ENCODE measurements at regions not wholly inside any gene's neighbourhood (a gene's known extent, or its start where the extent isn't known, plus 50 kb on each side); places are given as distances from the start of the nearest gene placed in this dataset.

- Mint-ChIP-seq H3K36me3 (ENCODE audit: insufficient read depth) (no peaks in the 10 kb centered on the region), H3K9me3 (no peaks in the 10 kb centered on the region), H3K4me1 (ENCODE audit: low read depth in 2 of 2) (no peaks in the 10 kb centered on the region), H3K4me3 (no peak overlapping the region), H3K27ac (no peak overlapping the region), H3K27me3 (peaks cover 0 to 38% of the 10 kb centered on the region in 2 donors)
- ATAC-seq (replicated peaks) (no peak), DNase-seq (no peak)
Observed at GRCh38 chr18:76264198-76264875, 230.7 kb downstream of the ZNF516 start.

- peaks cover 0 to 38% of the 10 kb centered on the region in 2 donors for H3K27me3 Mint-ChIP-seq
- H3K4me1 Mint-ChIP-seq (ENCODE audit: low read depth in 2 of 2) = no peaks in the 10 kb centered on the region
- DNase-seq (no peak), ATAC-seq (replicated peaks) (no peak)
- H3K4me3 Mint-ChIP-seq = no peak overlapping the region
- H3K27ac Mint-ChIP-seq = no peak overlapping the region
- H3K9me3 Mint-ChIP-seq = no peaks in the 10 kb centered on the region
- H3K36me3 Mint-ChIP-seq (ENCODE audit: insufficient read depth) = no peaks in the 10 kb centered on the region
Observed at GRCh38 chr18:76263046-76264005, 231.7 kb downstream of the ZNF516 start.

DNA sequence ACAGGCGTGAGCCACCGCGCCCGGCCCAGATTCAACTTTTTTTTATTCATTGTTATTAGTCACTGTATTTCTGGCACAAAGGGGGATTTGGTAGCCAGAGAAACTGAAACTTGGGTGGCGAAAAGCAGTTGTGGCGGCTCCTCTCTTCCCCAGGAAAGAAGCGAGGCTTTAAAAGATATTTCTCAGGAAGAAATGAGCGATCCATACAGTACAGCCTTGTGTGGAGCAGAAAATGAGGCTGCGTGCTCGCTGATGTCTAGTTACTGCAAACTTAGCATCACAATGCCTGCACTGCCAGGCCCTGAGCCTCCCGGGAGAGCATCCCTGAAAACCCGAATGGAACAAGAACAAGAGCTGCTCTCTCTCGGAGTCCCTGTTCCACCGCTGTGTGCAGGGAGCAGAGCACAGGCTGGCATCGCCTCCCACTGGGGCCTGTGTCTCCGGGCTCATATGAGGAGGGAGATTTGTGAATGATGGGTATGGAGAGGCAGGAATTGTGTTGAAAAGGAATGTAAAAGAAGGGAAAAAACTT is 234.0 kb downstream of the ZNF516 start:
- ATAC-seq (replicated peaks) = no peak
- H3K36me3 Mint-ChIP-seq (ENCODE audit: insufficient read depth) = no peaks in the 10 kb centered on the region

GRCh38 chr18:76259711-76260110 is 235.3 kb downstream of the ZNF516 start:
- Mint-ChIP-seq H3K36me3 (ENCODE audit: insufficient read depth) (no peaks in the 10 kb centered on the region), H3K27ac (no peak overlapping the region), H3K4me3 (no peak overlapping the region), H3K27me3 (peaks cover 0 to 15% of the 10 kb centered on the region in 2 donors), H3K9me3 (no peaks in the 10 kb centered on the region), H3K4me1 (ENCODE audit: low read depth in 2 of 2) (no peaks in the 10 kb centered on the region)
- ATAC-seq (replicated peaks) (no peak), DNase-seq (no peak)

More for the DNA sequence above, 234.0 kb downstream of the ZNF516 start:
- no peaks in the 10 kb centered on the region for H3K9me3 Mint-ChIP-seq
- H3K27ac Mint-ChIP-seq = peak overlapping the region in 1 of 2 donors; percentile 55
- H3K27me3 Mint-ChIP-seq = peaks cover 0 to 28% of the 10 kb centered on the region in 2 donors
- H3K4me3 Mint-ChIP-seq = no peak overlapping the region
- no peaks in the 10 kb centered on the region for H3K4me1 Mint-ChIP-seq (ENCODE audit: low read depth in 2 of 2)
- DNase-seq = no peak

DNA sequence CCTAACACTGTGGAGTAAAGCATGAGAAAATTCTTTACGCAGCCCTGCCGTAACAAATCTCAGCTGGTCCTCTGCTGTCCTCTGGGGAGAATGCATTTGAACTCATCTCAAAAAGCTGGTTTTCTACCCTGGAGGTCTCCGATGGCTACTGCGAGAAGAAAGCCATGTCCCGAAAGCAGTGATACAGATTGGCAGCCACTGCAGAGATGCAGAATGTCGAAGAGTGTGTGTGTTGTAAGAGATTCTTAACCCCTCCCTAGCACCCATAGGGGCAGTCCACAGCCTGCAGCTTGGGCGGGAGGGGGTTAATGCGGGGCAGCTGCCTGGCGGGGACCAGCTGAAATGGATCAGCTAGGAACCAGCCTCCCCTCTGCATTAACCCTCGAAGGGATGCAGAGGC is 235.9 kb downstream of the ZNF516 start:
- no peak for ATAC-seq (replicated peaks)
- H3K4me3 Mint-ChIP-seq = no peak overlapping the region
- H3K4me1 Mint-ChIP-seq (ENCODE audit: low read depth in 2 of 2) = no peaks in the 10 kb centered on the region
- no peak for DNase-seq
- no peak overlapping the region for H3K27ac Mint-ChIP-seq
- no peaks in the 10 kb centered on the region for H3K36me3 Mint-ChIP-seq (ENCODE audit: insufficient read depth)
- H3K27me3 Mint-ChIP-seq = peaks cover 0 to 9% of the 10 kb centered on the region in 2 donors
- no peaks in the 10 kb centered on the region for H3K9me3 Mint-ChIP-seq

GRCh38 chr18:76258209-76258608 is 236.8 kb downstream of the ZNF516 start:
- H3K36me3 Mint-ChIP-seq (ENCODE audit: insufficient read depth) = no peaks in the 10 kb centered on the region
- no peak for ATAC-seq (replicated peaks)

GRCh38 chr18:76255070-76255683 is 239.9 kb downstream of the ZNF516 start:
- Mint-ChIP-seq H3K9me3 (no peaks in the 10 kb centered on the region), H3K27ac (no peak overlapping the region), H3K27me3 (peaks cover 4 to 21% of the 10 kb centered on the region in 2 donors), H3K4me1 (ENCODE audit: low read depth in 2 of 2) (no peaks in the 10 kb centered on the region), H3K36me3 (ENCODE audit: insufficient read depth) (no peaks in the 10 kb centered on the region), H3K4me3 (no peak overlapping the region)
- DNase-seq (no peak), ATAC-seq (replicated peaks) (no peak)

More at GRCh38 chr18:76258209-76258608, 236.8 kb downstream of the ZNF516 start:
- peaks cover 2 to 9% of the 10 kb centered on the region in 2 donors for H3K27me3 Mint-ChIP-seq
- H3K27ac Mint-ChIP-seq = no peak overlapping the region
- no peak for DNase-seq
- H3K4me1 Mint-ChIP-seq (ENCODE audit: low read depth in 2 of 2) = no peaks in the 10 kb centered on the region
- H3K4me3 Mint-ChIP-seq = no peak overlapping the region
- no peaks in the 10 kb centered on the region for H3K9me3 Mint-ChIP-seq

- no peaks in the 10 kb centered on the region for H3K36me3 Mint-ChIP-seq (ENCODE audit: insufficient read depth)
- H3K4me3 Mint-ChIP-seq = no peak overlapping the region
- no peak for ATAC-seq (replicated peaks)
- no peak for DNase-seq
- H3K9me3 Mint-ChIP-seq = no peaks in the 10 kb centered on the region
- no peak overlapping the region for H3K27ac Mint-ChIP-seq
- no peaks in the 10 kb centered on the region for H3K4me1 Mint-ChIP-seq (ENCODE audit: low read depth in 2 of 2)
- H3K27me3 Mint-ChIP-seq = peaks cover 4 to 21% of the 10 kb centered on the region in 2 donors
Observed at GRCh38 chr18:76252880-76253279, 242.2 kb downstream of the ZNF516 start.

DNA sequence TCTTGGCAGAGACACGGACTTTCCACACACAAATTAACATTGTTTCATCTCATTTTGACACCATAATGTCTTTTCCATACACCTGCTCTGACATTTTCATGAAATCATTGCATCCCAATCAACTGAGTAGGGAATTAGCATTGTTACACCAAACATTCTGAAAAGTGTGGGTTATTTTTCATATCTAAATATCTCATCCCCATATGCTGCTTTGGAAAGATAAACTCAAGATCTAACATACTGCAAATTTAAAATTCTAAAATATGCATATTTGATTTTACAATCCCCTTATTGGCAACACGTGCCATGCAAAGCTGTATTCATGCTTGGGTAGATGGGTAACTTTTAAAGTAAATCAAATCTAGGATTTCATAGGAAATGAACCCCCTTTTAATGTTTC is 242.9 kb downstream of the ZNF516 start:
- Mint-ChIP-seq H3K36me3 (ENCODE audit: insufficient read depth) (no peaks in the 10 kb centered on the region), H3K27ac (no peak overlapping the region)
- no peak for DNase-seq

DNA sequence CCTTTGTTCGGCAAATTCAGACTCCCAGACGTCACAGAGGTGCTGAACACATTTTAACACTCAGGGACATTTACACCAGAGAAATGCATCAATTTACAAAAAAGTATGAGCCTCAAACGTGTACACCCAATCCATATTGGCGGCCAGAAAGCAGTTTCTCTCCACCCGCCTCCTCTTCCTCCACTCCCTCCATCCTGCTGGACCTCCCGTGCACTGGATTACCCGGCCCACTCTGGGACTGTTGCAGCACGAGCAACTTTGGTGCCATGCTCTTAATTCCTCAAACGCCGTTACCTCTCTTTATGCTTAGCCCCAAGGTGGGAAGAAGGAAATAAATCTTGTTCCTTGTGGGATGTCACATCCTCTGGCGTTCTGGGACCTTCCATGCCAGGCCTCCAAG is 243.4 kb downstream of the ZNF516 start:
- Mint-ChIP-seq H3K4me1 (ENCODE audit: low read depth in 2 of 2) (no peaks in the 10 kb centered on the region), H3K27ac (no peak overlapping the region), H3K4me3 (no peak overlapping the region), H3K27me3 (peaks cover 4 to 29% of the 10 kb centered on the region in 2 donors), H3K9me3 (peaks cover 0 to 2% of the 10 kb centered on the region in 2 donors), H3K36me3 (ENCODE audit: insufficient read depth) (no peaks in the 10 kb centered on the region)
- DNase-seq (no peak), ATAC-seq (replicated peaks) (no peak)

More for the DNA sequence above, 242.9 kb downstream of the ZNF516 start:
- Mint-ChIP-seq H3K27me3 (peaks cover 4 to 24% of the 10 kb centered on the region in 2 donors), H3K4me3 (no peak overlapping the region), H3K9me3 (peaks cover 0 to under 1% of the 10 kb centered on the region in 2 donors), H3K4me1 (ENCODE audit: low read depth in 2 of 2) (no peaks in the 10 kb centered on the region)
- no peak for ATAC-seq (replicated peaks)

GRCh38 chr18:76246590-76246989 is 248.5 kb downstream of the ZNF516 start:
- H3K27ac Mint-ChIP-seq = no peak overlapping the region
- DNase-seq (no peak), ATAC-seq (replicated peaks) (no peak)
- peaks cover 0 to 2% of the 10 kb centered on the region in 2 donors for H3K9me3 Mint-ChIP-seq
- H3K27me3 Mint-ChIP-seq = peaks cover 0 to 23% of the 10 kb centered on the region in 2 donors
- H3K4me3 Mint-ChIP-seq = no peak overlapping the region
- no peaks in the 10 kb centered on the region for H3K4me1 Mint-ChIP-seq (ENCODE audit: low read depth in 2 of 2)
- no peaks in the 10 kb centered on the region for H3K36me3 Mint-ChIP-seq (ENCODE audit: insufficient read depth)

DNA sequence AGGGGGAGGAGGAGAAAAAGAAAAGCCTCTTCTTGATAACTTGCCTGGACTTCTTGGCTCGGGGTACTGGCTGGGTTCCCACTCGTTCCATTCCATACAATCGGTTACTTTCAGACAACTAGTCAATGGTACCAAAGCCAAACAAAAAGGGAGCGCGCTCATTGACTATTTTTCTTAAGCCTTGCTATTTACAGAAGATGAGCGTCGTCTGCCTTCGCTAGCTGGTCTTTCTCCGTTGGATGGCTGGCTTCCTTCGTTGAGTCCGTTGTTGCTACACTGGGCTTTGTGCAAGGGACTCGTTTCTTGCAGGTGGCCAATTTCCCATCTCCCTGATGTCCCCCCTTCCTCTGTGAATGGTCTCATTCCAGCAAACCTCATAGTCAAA is 260.4 kb downstream of the ZNF516 start:
- H3K4me1 Mint-ChIP-seq (ENCODE audit: low read depth in 2 of 2) = no peaks in the 10 kb centered on the region
- no peaks in the 10 kb centered on the region for H3K36me3 Mint-ChIP-seq (ENCODE audit: insufficient read depth)
- H3K9me3 Mint-ChIP-seq = peaks cover 11 to 23% of the 10 kb centered on the region in 2 donors
- no peak overlapping the region for H3K4me3 Mint-ChIP-seq
- ATAC-seq (replicated peaks) (no peak), DNase-seq (no peak)
- H3K27me3 Mint-ChIP-seq = peaks cover 0 to 9% of the 10 kb centered on the region in 2 donors
- H3K27ac Mint-ChIP-seq = no peak overlapping the region

Data from effector memory CD8-positive, alpha-beta T cell (primary cell).